HCT116 (cell line): ENCODE measurements at regions not wholly inside any gene's neighbourhood (a gene's known extent, or its start where the extent isn't known, plus 50 kb on each side); places are given as distances from the start of the nearest gene placed in this dataset.

Source experiments
- ATAC-seq: fragments of 200-7000 bp; cut with Tn5 transposase; 2 replicates; pipeline ENCODE4 v1.9.1; 2020; ENCODE audit warnings: mild to moderate bottlenecking, moderate library complexity
- BruUV-seq: library from RNA; stranded (reverse); fragments of 400-500 nt; replicated peaks from 2 replicates; lab custom pipeline; 2021; lab: Mats Ljungman, UMichigan
- CTCF ChIA-PET: fragments of 300-600 bp; sonication (Branson Sonifier 250); formaldehyde crosslinking; loops from one replicate; lab custom pipeline; 2021; ENCODE audit warnings: antibody characterized with exemption; lab: Charles Lee
- POLR2A ChIA-PET: fragments of 300-600, 350-600 bp; sonication (Branson Sonifier 250); formaldehyde crosslinking; loops from one replicate; lab custom pipeline; 2021; ENCODE audit warnings: antibody characterized with exemption; lab: Charles Lee
- RAD21 ChIA-PET, 2 experiments: fragments of 300-600 bp; sonication (Branson Sonifier 250); formaldehyde crosslinking; loops; one replicate each; lab custom pipeline; 2023; ENCODE audit warnings: low total read pairs in 2 of 2; ENCODE audit not compliant: uncharacterized antibody in 2 of 2, unreplicated experiment in 2 of 2, low non-redundant PET in 1 of 2; lab: Charles Lee
- DNase-seq: peaks from one replicate; pipeline ENCODE4 v3.0.0-alpha.2; 2010; ENCODE audit warnings: low read depth, low spot score
- H2AFZ ChIP-seq: fragments of 200-600 bp; shearing (Covaris generic), sonication (generic); 2 replicates; pipeline ENCODE4 v1.6.1; 2017; ENCODE audit warnings: low read depth, mixed run types, mixed read lengths, antibody characterized with exemption, low read length; ENCODE audit not compliant: poor library complexity, severe bottlenecking
- H3K27ac ChIP-seq: 2 replicates; pipeline ENCODE4 v1.5.1; 2012; ENCODE audit warnings: low read depth, low read length
- H3K27me3 ChIP-seq: fragments of 200-600 bp; sonication (generic); 2 replicates; pipeline ENCODE4 v1.6.1; 2016; ENCODE audit warnings: mixed run types, low read length, mixed read lengths; ENCODE audit not compliant: insufficient read depth
- H3K36me3 ChIP-seq, 2 experiments: fragments of 200-500 bp in 1 of 2; fragments of 200-600 bp in 1 of 2; sonication (Bioruptor generic) in 1 of 2; sonication (generic) in 1 of 2; 2 replicates each; pipeline versions ENCODE4 v1.5.1 to v1.6.1; 2014 to 2016; ENCODE audit warnings: low read length in 2 of 2, inconsistent platforms in 1 of 2, mixed read lengths in 1 of 2, mixed run types in 1 of 2; ENCODE audit not compliant: insufficient read depth in 2 of 2, control insufficient read depth in 1 of 2
- H3K4me1 ChIP-seq, 2 experiments: fragments of 200-600 bp in 1 of 2; sonication (generic) in 1 of 2; 2 replicates each; pipeline versions ENCODE4 v1.5.1 to v1.6.1; 2012 to 2017; ENCODE audit warnings: low read length in 2 of 2, inconsistent platforms in 1 of 2, mild to moderate bottlenecking in 1 of 2, mixed read lengths in 1 of 2, mixed run types in 1 of 2, moderate library complexity in 1 of 2; ENCODE audit not compliant: insufficient read depth in 2 of 2, control insufficient read depth in 1 of 2
- H3K4me2 ChIP-seq: fragments of 200-600 bp; sonication (generic); 2 replicates; pipeline ENCODE4 v1.6.1; 2017; ENCODE audit warnings: mixed run types, low read length, mixed read lengths
- H3K4me3 ChIP-seq, 2 experiments: fragments of 200-600 bp in 1 of 2; sonication (generic) in 1 of 2; replicated peaks in 1 of 2; 2 replicates each; pipeline ENCODE4 v1.5.1; 2011 to 2016; ENCODE audit warnings: low read length in 2 of 2, control low read depth in 1 of 2, low read depth in 1 of 2, mild to moderate bottlenecking in 1 of 2, mixed read lengths in 1 of 2, mixed run types in 1 of 2
- H3K79me2 ChIP-seq: fragments of 200-600 bp; sonication (generic); 2 replicates; pipeline ENCODE4 v1.6.1; 2017; ENCODE audit warnings: mild to moderate bottlenecking, mixed run types, low read length, moderate library complexity, mixed read lengths; ENCODE audit not compliant: insufficient read depth
- H3K9ac ChIP-seq: fragments of 200-600 bp; sonication (generic); 2 replicates; pipeline ENCODE4 v1.6.1; 2016; ENCODE audit warnings: low read length, mixed read lengths
- H3K9me2 ChIP-seq: fragments of 200-600 bp; sonication (generic), shearing (Covaris generic); 2 replicates; pipeline ENCODE4 v1.6.1; 2017; ENCODE audit warnings: mixed run types, mild to moderate bottlenecking, moderate library complexity; ENCODE audit not compliant: insufficient read depth
- H3K9me3 ChIP-seq, 2 experiments: fragments of 200-500 bp in 1 of 2; fragments of 200-600 bp in 1 of 2; sonication (Bioruptor generic) in 1 of 2; sonication (generic) in 1 of 2; 2 replicates each; pipeline ENCODE4 v1.6.1; 2014 to 2017; ENCODE audit warnings: low read length in 2 of 2, mixed read lengths in 2 of 2, inconsistent platforms in 1 of 2, low read depth in 1 of 2, mild to moderate bottlenecking in 1 of 2, mixed run types in 1 of 2, moderate library complexity in 1 of 2; ENCODE audit not compliant: control insufficient read depth in 1 of 2, insufficient read depth in 1 of 2
- H4K20me1 ChIP-seq: fragments of 200-600 bp; sonication (generic), shearing (Covaris generic); 2 replicates; pipeline ENCODE4 v1.6.1; 2017; ENCODE audit warnings: mixed run types, mild to moderate bottlenecking, moderate library complexity; ENCODE audit not compliant: insufficient read depth
- ATF3 ChIP-seq: IDR thresholded peaks from 2 replicates; pipeline ENCODE4 v1.6.1; 2012
- CBX3 ChIP-seq: IDR thresholded peaks from 2 replicates; pipeline ENCODE4 v1.6.1; 2012; ENCODE audit warnings: low read depth
- CEBPB ChIP-seq: IDR thresholded peaks from 2 replicates; pipeline ENCODE4 v1.6.1; 2012; ENCODE audit warnings: low read depth
- EZH2 ChIP-seq: fragments of 200-600 bp; sonication (generic); IDR thresholded peaks from 2 replicates; pipeline ENCODE4 v1.6.1; 2017; ENCODE audit warnings: antibody characterized with exemption, mixed run types
- EZH2phosphoT487 ChIP-seq: fragments of 200-600 bp; IDR thresholded peaks from 2 replicates; pipeline ENCODE4 v1.6.1; 2018; ENCODE audit warnings: antibody characterized with exemption, borderline replicate concordance
- POLR2A ChIP-seq: IDR thresholded peaks from 2 replicates; pipeline ENCODE4 v1.7.0; 2011; ENCODE audit warnings: borderline replicate concordance; ENCODE audit not compliant: insufficient read depth, insufficient read length; ENCODE audit errors: extremely low read depth
- RAD21 ChIP-seq: IDR thresholded peaks from 2 replicates; pipeline ENCODE4 v1.6.1; 2012; ENCODE audit warnings: low read depth, mild to moderate bottlenecking
- SP1 ChIP-seq: IDR thresholded peaks from 2 replicates; pipeline ENCODE4 v1.6.1; 2012; ENCODE audit warnings: low read depth
- SRF ChIP-seq: IDR thresholded peaks from 2 replicates; pipeline ENCODE4 v1.6.1; 2012; ENCODE audit warnings: low read depth
- YY1 ChIP-seq: IDR thresholded peaks from 2 replicates; pipeline ENCODE4 v1.6.1; 2011; ENCODE audit warnings: low read length, low read depth, moderate library complexity, mild to moderate bottlenecking; ENCODE audit not compliant: insufficient replicate concordance; ENCODE audit errors: extremely low read depth
- ZFX ChIP-seq: fragments of 450-650 bp; IDR thresholded peaks from 2 replicates; pipeline ENCODE4 v1.6.1; 2017
- intact Hi-C: fragments of 100-400 bp; cut with micrococcal nuclease; formaldehyde crosslinking; loops from 2 replicates; pipeline ENCODE4 v1.10.0; 2022
- TF ChIP-seq, protein P1 (sequence below): IDR thresholded peaks from 2 replicates; pipeline ENCODE4 v1.6.1; 2012; ENCODE audit warnings: low read depth
- TF ChIP-seq, protein P2 (sequence below), 3 experiments: fragments of 200-600 bp in 1 of 3; sonication (generic) in 1 of 3; IDR thresholded peaks in 2 of 3; conservative IDR thresholded peaks in 1 of 3; 2 replicates each; pipeline ENCODE4 v1.5.1; 2012 to 2017; ENCODE audit warnings: low read depth in 2 of 3, low read length in 2 of 3, antibody characterized with exemption in 1 of 3, borderline replicate concordance in 1 of 3, control low read depth in 1 of 3, mild to moderate bottlenecking in 1 of 3, mixed read lengths in 1 of 3, mixed run types in 1 of 3, moderate library complexity in 1 of 3; ENCODE audit not compliant: insufficient read depth in 1 of 3

GRCh38 chr2:16314001-16314400, 351.6 kb downstream of the CYRIA start (continued):
- TF ChIP-seq ATF3: no peak

DNA sequence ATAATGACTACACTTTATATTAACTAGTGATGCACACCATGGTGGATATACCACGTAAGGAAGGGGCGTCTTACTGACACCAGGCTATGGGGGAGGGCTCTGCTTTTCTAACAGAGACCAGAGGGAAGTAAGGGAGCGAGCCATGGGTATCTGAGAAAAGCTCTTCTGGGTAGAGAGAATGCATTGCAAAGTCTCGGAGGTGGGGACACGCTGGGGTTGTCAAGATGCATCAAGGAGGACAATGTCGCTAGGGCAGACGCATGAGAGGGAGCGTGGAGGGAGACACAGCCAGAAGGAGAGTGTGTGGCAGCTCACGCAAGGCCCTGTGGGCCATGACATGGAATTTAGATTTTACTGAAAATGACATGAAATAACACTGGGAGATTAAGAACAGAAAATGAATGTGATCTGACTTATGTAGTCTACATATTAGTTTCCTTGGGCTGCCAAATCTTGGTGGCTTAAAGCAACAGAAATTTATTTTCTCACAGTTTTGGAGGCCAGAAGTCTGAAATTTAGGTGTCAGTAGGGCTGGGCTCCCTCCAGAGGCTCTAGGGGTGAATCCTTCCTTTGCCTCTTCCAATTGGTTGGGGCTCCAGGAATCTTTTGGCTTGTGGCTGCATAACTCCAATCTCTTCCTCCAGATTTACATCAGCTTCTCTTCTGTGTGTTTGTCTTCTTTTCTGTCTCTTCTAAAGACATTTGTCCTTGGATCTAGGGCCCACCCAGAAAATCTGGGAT, 352.2 kb downstream of the CYRIA start:
- CTCF ChIA-PET: no interaction called here
- intact Hi-C loops: no loop called here

More for the DNA sequence above, 352.2 kb downstream of the CYRIA start:
- Histone ChIP-seq H3K4me2 (no peak overlapping the region), H4K20me1 (no peaks in the 10 kb centered on the region), H3K4me1 (no peaks in the 10 kb centered on the region), H3K9me3 (no peaks in the 10 kb centered on the region), H3K27me3 (0 out of 2 replicates have a peak, but pooled peaks cover 7% of the 10 kb centered on the region), H3K4me3 (no peak overlapping the region), H3K9me2 (no peaks in the 10 kb centered on the region), H3K79me2 (no peaks in the 10 kb centered on the region), H2AFZ (no peak overlapping the region), H3K9ac (no peak overlapping the region), H3K36me3 (no peaks in the 10 kb centered on the region), H3K27ac (no peak overlapping the region)
- ATAC-seq: no peak
- ChIA-PET POLR2A (no interaction called here), RAD21 (no interaction called here)
- no TSS peak for BruUV-seq
- TF ChIP-seq EZH2phosphoT487: no peak
- no peak for TF ChIP-seq ATF3
- no peak for TF ChIP-seq YY1
- no peak for TF ChIP-seq CEBPB
- no peak for TF ChIP-seq EZH2
- TF ChIP-seq, protein P1, sequence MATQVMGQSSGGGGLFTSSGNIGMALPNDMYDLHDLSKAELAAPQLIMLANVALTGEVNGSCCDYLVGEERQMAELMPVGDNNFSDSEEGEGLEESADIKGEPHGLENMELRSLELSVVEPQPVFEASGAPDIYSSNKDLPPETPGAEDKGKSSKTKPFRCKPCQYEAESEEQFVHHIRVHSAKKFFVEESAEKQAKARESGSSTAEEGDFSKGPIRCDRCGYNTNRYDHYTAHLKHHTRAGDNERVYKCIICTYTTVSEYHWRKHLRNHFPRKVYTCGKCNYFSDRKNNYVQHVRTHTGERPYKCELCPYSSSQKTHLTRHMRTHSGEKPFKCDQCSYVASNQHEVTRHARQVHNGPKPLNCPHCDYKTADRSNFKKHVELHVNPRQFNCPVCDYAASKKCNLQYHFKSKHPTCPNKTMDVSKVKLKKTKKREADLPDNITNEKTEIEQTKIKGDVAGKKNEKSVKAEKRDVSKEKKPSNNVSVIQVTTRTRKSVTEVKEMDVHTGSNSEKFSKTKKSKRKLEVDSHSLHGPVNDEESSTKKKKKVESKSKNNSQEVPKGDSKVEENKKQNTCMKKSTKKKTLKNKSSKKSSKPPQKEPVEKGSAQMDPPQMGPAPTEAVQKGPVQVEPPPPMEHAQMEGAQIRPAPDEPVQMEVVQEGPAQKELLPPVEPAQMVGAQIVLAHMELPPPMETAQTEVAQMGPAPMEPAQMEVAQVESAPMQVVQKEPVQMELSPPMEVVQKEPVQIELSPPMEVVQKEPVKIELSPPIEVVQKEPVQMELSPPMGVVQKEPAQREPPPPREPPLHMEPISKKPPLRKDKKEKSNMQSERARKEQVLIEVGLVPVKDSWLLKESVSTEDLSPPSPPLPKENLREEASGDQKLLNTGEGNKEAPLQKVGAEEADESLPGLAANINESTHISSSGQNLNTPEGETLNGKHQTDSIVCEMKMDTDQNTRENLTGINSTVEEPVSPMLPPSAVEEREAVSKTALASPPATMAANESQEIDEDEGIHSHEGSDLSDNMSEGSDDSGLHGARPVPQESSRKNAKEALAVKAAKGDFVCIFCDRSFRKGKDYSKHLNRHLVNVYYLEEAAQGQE: no peak
- no peak for TF ChIP-seq RAD21
- no peak for TF ChIP-seq SP1
- TF ChIP-seq, protein P2, sequence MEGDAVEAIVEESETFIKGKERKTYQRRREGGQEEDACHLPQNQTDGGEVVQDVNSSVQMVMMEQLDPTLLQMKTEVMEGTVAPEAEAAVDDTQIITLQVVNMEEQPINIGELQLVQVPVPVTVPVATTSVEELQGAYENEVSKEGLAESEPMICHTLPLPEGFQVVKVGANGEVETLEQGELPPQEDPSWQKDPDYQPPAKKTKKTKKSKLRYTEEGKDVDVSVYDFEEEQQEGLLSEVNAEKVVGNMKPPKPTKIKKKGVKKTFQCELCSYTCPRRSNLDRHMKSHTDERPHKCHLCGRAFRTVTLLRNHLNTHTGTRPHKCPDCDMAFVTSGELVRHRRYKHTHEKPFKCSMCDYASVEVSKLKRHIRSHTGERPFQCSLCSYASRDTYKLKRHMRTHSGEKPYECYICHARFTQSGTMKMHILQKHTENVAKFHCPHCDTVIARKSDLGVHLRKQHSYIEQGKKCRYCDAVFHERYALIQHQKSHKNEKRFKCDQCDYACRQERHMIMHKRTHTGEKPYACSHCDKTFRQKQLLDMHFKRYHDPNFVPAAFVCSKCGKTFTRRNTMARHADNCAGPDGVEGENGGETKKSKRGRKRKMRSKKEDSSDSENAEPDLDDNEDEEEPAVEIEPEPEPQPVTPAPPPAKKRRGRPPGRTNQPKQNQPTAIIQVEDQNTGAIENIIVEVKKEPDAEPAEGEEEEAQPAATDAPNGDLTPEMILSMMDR (IDR thresholded peaks at IDR 0.05 in 2 of 3, conservative IDR thresholded peaks at IDR 0.05 in 1 of 3; ENCODE audit: borderline replicate concordance in 1 of 3, insufficient read depth in 1 of 3, low read depth in 2 of 3, low read length in 2 of 3): no peak
- no peak for TF ChIP-seq ZFX
- TF ChIP-seq SRF: no peak
- no peak for TF ChIP-seq POLR2A
- TF ChIP-seq CBX3: no peak
- no peak for DNase-seq
